Endothelial cell of umbilical vein (primary cell): ENCODE measurements at regions not wholly inside any gene's neighbourhood (a gene's known extent, or its start where the extent isn't known, plus 50 kb on each side); places are given as distances from the start of the nearest gene placed in this dataset.
"Not testable (repeated sequence)": the region's sequence is repeated elsewhere in the genome, so short reads cannot be mapped to it uniquely, and the experiment has no call there.

ENCODE experiments used
- BruUV-seq: library from RNA; stranded (reverse); fragments of 400-500 nt; replicated peaks from 2 replicates; lab custom pipeline; 2021; lab: Mats Ljungman, UMichigan
- CTCF ChIA-PET: fragments of 300-600, 350-600 bp; sonication (Branson Sonifier 250); formaldehyde crosslinking; loops from one replicate; lab custom pipeline; 2021; ENCODE audit warnings: antibody characterized with exemption, inconsistent platforms; lab: Charles Lee
- POLR2A ChIA-PET: fragments of 300-600, 350-600 bp; sonication (Branson Sonifier 250); formaldehyde crosslinking; loops from one replicate; lab custom pipeline; 2021; ENCODE audit warnings: antibody characterized with exemption, inconsistent platforms; lab: Charles Lee
- DNase-seq: peaks from one replicate; pipeline ENCODE4 v3.0.0-alpha.2; 2011; ENCODE audit warnings: low read depth, low spot score
- FAIRE-seq: peaks from 2 replicates; lab custom pipeline; 2011; peaks lifted over from hg19 to GRCh38; lab: Jason Lieb, UNC
- H2AFZ ChIP-seq: 2 replicates; pipeline ENCODE4 v1.6.0; 2012; ENCODE audit warnings: low read depth, low read length, control low read depth, inconsistent platforms
- H3K27ac ChIP-seq: 2 replicates; pipeline ENCODE4 v1.5.1; 2011; ENCODE audit warnings: low read depth, mild to moderate bottlenecking, control low read depth, low read length, moderate library complexity; ENCODE audit not compliant: insufficient read depth
- H3K27me3 ChIP-seq, 2 experiments: 2 replicates each; pipeline versions ENCODE4 v1.6.0 to v1.6.1; 2011; ENCODE audit warnings: low read length in 2 of 2, mixed read lengths in 1 of 2; ENCODE audit not compliant: control insufficient read depth in 2 of 2, insufficient read depth in 2 of 2
- H3K36me3 ChIP-seq, 2 experiments: 2 replicates in 1 of 2; 3 replicates in 1 of 2; pipeline ENCODE4 v1.5.1; 2011; ENCODE audit warnings: low read length in 2 of 2, mild to moderate bottlenecking in 1 of 2, moderate library complexity in 1 of 2; ENCODE audit not compliant: control insufficient read depth in 2 of 2, insufficient read depth in 2 of 2; ENCODE audit errors: extremely low read depth in 1 of 2
- H3K4me1 ChIP-seq: 3 replicates; pipeline ENCODE4 v1.5.1; 2011; ENCODE audit warnings: mild to moderate bottlenecking, low read length; ENCODE audit not compliant: control insufficient read depth, insufficient read depth; ENCODE audit errors: extremely low read depth
- H3K4me2 ChIP-seq: 2 replicates; pipeline ENCODE4 v1.6.1; 2011; ENCODE audit warnings: low read length, control low read depth, mixed read lengths; ENCODE audit not compliant: insufficient read depth
- H3K4me3 ChIP-seq, 3 experiments: fragments of 200-600 bp in 1 of 3; sonication (generic), shearing (Covaris generic) in 1 of 3; replicated peaks in 1 of 3; 2 replicates each; pipeline ENCODE4 v1.5.1; 2011 to 2016; ENCODE audit warnings: control low read depth in 3 of 3, low read length in 3 of 3, mild to moderate bottlenecking in 2 of 3, inconsistent platforms in 1 of 3, low read depth in 1 of 3, moderate library complexity in 1 of 3; ENCODE audit not compliant: insufficient read depth in 1 of 3
- H3K79me2 ChIP-seq: 2 replicates; pipeline ENCODE4 v1.6.0; 2012; ENCODE audit warnings: low read length, inconsistent platforms; ENCODE audit not compliant: control insufficient read depth, insufficient read depth
- H3K9ac ChIP-seq: replicated peaks from 2 replicates; pipeline ENCODE3; 2011; ENCODE audit warnings: low read length, control low read depth; ENCODE audit not compliant: insufficient read depth; ENCODE audit errors: extremely low read depth
- H3K9me1 ChIP-seq: replicated peaks from 3 replicates; pipeline ENCODE4 v1.6.0; 2011; ENCODE audit warnings: mild to moderate bottlenecking, low read length; ENCODE audit not compliant: control insufficient read depth, insufficient read depth; ENCODE audit errors: extremely low read depth
- H3K9me3 ChIP-seq: replicated peaks from 2 replicates; pipeline ENCODE4 v1.5.1; 2012; ENCODE audit warnings: low read length, inconsistent platforms; ENCODE audit not compliant: control insufficient read depth, insufficient read depth
- H4K20me1 ChIP-seq: replicated peaks from 2 replicates; pipeline ENCODE3; 2011; ENCODE audit warnings: mild to moderate bottlenecking, low read length; ENCODE audit not compliant: control insufficient read depth, insufficient read depth; ENCODE audit errors: extremely low read depth
- POLR2A ChIP-seq: IDR thresholded peaks from 2 replicates; pipeline ENCODE4 v1.6.1; 2012; ENCODE audit warnings: low read depth, mild to moderate bottlenecking, control low read depth, low read length
- POLR2AphosphoS5 ChIP-seq: IDR thresholded peaks from 2 replicates; pipeline ENCODE4 v1.6.1; 2012; ENCODE audit warnings: low read depth, mild to moderate bottlenecking, control low read depth, low read length, moderate library complexity; ENCODE audit not compliant: insufficient read depth
- dilution Hi-C: fragments of 300-500 bp; cut with MboI; formaldehyde crosslinking; loops from one replicate; pipeline ENCODE4 v1.15.0; 2019; ENCODE audit warnings: low sequenced_read_pairs; ENCODE audit not compliant: extremely low pct_ligation_motif_present
- intact Hi-C: fragments of 100-400 bp; cut with micrococcal nuclease; formaldehyde crosslinking; loops from one replicate; pipeline ENCODE4 v1.10.0; 2022
- TF ChIP-seq, protein P1 (sequence below), 2 donors: IDR thresholded peaks; 1 replicate in 1 of 2; 2 replicates in 1 of 2; pipeline ENCODE4 v1.5.1; 2011; ENCODE audit warnings: low read length in 2 of 2, mild to moderate bottlenecking in 2 of 2, moderate library complexity in 2 of 2, control low read depth in 1 of 2, inconsistent platforms in 1 of 2, low read depth in 1 of 2; ENCODE audit not compliant: insufficient read depth in 1 of 2; ENCODE audit errors: extremely low read depth in 1 of 2
- TF ChIP-seq, protein P2 (sequence below): IDR thresholded peaks from 2 replicates; pipeline ENCODE4 v1.6.1; 2011; ENCODE audit not compliant: insufficient read depth, insufficient read length

DNA sequence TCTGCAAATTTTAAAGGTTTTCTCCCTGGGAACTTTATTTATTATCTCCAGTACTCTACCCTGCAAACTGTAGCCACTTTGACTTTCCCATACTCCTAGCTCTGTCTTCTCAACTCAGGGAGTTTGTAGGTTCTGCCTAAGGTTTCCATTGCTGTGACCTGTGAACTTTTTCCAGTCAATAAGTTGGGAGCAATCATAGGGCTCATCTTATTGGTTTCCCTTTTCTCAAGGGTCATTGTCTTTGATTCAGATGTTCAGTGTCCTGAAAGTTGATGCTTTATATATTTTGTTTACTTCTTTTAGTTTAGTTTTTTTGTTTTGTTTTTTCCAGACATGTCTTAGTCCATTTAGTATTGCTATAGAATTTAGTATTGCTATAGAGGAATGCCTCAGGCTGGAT, 85.3 kb upstream of the NUDT6 start:
- intact Hi-C loops = no loop called here
- Histone ChIP-seq H3K79me2 (no peaks in the 10 kb centered on the region), H3K4me1 (no peaks in the 10 kb centered on the region), H3K9me3 (no peaks in the 10 kb centered on the region), H3K4me2 (no peak overlapping the region), H3K4me3 (no peak overlapping the region), H4K20me1 (no peaks in the 10 kb centered on the region), H3K9ac (no peak overlapping the region), H3K27me3 (no peaks in the 10 kb centered on the region), H3K27ac (no peak overlapping the region), H2AFZ (no peak overlapping the region), H3K36me3 (no peaks in the 10 kb centered on the region), H3K9me1 (no peaks in the 10 kb centered on the region)
- TF ChIP-seq, protein P1, sequence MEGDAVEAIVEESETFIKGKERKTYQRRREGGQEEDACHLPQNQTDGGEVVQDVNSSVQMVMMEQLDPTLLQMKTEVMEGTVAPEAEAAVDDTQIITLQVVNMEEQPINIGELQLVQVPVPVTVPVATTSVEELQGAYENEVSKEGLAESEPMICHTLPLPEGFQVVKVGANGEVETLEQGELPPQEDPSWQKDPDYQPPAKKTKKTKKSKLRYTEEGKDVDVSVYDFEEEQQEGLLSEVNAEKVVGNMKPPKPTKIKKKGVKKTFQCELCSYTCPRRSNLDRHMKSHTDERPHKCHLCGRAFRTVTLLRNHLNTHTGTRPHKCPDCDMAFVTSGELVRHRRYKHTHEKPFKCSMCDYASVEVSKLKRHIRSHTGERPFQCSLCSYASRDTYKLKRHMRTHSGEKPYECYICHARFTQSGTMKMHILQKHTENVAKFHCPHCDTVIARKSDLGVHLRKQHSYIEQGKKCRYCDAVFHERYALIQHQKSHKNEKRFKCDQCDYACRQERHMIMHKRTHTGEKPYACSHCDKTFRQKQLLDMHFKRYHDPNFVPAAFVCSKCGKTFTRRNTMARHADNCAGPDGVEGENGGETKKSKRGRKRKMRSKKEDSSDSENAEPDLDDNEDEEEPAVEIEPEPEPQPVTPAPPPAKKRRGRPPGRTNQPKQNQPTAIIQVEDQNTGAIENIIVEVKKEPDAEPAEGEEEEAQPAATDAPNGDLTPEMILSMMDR (IDR thresholded peaks at IDR 0.05; ENCODE audit: extremely low read depth in 1 of 2, insufficient read depth in 1 of 2, low read depth in 1 of 2, low read length in 2 of 2) = no peak
- TF ChIP-seq, protein P2, sequence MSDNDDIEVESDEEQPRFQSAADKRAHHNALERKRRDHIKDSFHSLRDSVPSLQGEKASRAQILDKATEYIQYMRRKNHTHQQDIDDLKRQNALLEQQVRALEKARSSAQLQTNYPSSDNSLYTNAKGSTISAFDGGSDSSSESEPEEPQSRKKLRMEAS = no peak
- TF ChIP-seq POLR2A (no peak), POLR2AphosphoS5 (no peak)
- ChIA-PET POLR2A (no interaction called here), CTCF (interaction anchor here (0.6 kb wide), 1 partner anchor 9 kb away, joined by 3 read pairs; no protein-coding TSS in a partner anchor)
- dilution Hi-C loops = no loop called here
- no peak for DNase-seq
- FAIRE-seq = no peak
- BruUV-seq = no TSS peak

DNA sequence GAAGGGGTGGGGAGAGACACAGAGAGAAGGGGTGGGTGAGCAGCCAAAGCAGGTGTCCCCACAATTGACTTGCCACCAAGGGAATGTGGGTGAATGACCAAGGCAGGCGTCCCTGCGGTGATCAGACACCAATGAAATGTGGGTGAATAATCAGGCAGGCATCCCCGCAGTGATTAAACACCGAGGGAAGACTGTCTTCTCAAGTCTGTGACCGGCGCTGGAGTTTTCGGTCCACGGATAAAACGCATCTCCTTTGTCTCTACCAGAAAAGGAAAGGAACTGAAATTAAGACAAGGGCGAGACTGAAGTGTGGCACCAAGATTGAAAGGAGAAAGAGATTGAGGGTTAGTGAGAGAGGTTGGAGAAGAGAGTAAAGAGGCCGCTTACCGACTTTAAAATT, 90.0 kb upstream of the NUDT6 start:
- intact Hi-C loops, H3K9ac ChIP-seq, H3K27me3 ChIP-seq, H3K4me1 ChIP-seq, H3K9me1 ChIP-seq, dilution Hi-C loops, H3K4me3 ChIP-seq, BruUV-seq, H3K27ac ChIP-seq, H3K9me3 ChIP-seq, POLR2A ChIA-PET, CTCF ChIA-PET, H3K36me3 ChIP-seq, H2AFZ ChIP-seq, H3K4me2 ChIP-seq, DNase-seq, FAIRE-seq, H4K20me1 ChIP-seq, H3K79me2 ChIP-seq: not testable (repeated sequence)
